ENCODE measurements at regions not wholly inside any gene's neighbourhood (a gene's known extent, or its start where the extent isn't known, plus 50 kb on each side); places are given as distances from the start of the nearest gene placed in this dataset.

DNA sequence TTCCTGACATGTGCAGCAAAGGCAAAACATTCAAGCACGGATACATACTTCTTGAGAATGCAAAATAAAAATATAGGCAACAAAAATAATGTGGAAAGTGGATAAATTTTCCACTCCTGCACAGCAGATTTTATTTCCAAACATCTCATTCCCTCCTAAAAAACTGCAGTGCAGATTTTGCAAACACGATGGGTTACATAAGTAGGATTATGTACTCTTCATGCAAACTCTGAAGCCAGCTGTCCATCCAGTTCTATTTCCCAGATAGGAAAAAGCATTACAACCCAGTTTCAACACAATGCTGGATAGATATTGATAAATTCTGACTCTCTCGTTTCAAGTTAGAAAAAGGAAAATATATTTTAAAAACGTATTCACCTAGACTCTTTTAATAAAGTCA is 52.7 kb upstream of the CCNG1 start:
- Histone ChIP-seq H3F3A (replicated peaks; ENCODE audit: low read depth) (no peaks in the 10 kb centered on the region), H2AFZ (no peak overlapping the region), H3K79me2 (replicated peaks; ENCODE audit: insufficient read depth) (no peaks in the 10 kb centered on the region), H3K4me3 (no peak overlapping the region), H3K36me3 (ENCODE audit: insufficient read depth) (no peaks in the 10 kb centered on the region), H3K27ac (ENCODE audit: low read depth) (no peak overlapping the region), H3K27me3 (ENCODE audit: insufficient read depth) (no peaks in the 10 kb centered on the region), H3K4me2 (no peak overlapping the region), H4K20me1 (replicated peaks; ENCODE audit: insufficient read depth) (no peaks in the 10 kb centered on the region), H3K9me2 (ENCODE audit: insufficient read depth) (peaks cover 4% of the 10 kb centered on the region), H3K4me1 (ENCODE audit: insufficient read depth) (no peaks in the 10 kb centered on the region)
- DNase-seq (ENCODE audit: low spot score): no peak
- H3K27ac Mint-ChIP-seq: no peak overlapping the region
- no peaks in the 10 kb centered on the region; the same call in 2 of the 3 replicates for H3K36me3 Mint-ChIP-seq (ENCODE audit: low read depth)
- no peaks in the 10 kb centered on the region for H3K27me3 Mint-ChIP-seq (ENCODE audit: insufficient read depth, low read depth, poor library complexity)
- ATAC-seq: no peak
- no peaks in the 10 kb centered on the region; the same call in 2 of the 3 replicates for H3K9me3 Mint-ChIP-seq
- peaks cover 5% of the 10 kb centered on the region for H3K4me1 Mint-ChIP-seq
- no peak overlapping the region for H3K4me3 Mint-ChIP-seq
- TF ChIP-seq ZNF331 (CRISPR knock-in tag; IDR thresholded peaks at IDR 0.05; ENCODE audit: low read depth): no peak
- no peak for TF ChIP-seq POLR2AphosphoS5 (IDR thresholded peaks at IDR 0.05; ENCODE audit: low read depth)

DNA sequence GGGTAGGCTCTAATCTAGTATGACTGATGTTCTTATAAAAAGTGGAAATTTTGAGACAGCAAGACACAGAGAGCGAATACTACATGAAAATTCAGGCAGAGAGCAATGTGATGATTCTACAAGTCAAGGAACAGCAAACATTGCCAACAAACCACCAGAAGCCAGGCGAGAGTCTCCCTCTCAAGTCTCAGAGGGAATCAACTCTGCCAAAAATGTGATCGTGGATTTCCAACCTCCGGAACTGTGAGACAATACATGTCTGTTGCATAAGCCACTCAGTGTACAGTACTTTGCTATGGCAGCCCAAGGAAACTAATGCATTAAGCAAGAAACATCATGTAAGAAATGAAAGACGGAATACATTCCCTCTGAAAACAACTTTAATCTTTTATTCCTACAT is 52.1 kb upstream of the CCNG1 start:
- Mint-ChIP-seq H3K27ac (no peak overlapping the region), H3K4me1 (0 out of 3 replicates have a peak, but pooled peaks cover 3% of the 10 kb centered on the region), H3K27me3 (ENCODE audit: insufficient read depth, low read depth, poor library complexity) (no peaks in the 10 kb centered on the region), H3K4me3 (no peak overlapping the region), H3K36me3 (ENCODE audit: low read depth) (peaks cover under 1% of the 10 kb centered on the region; the same call in 1 of the 3 replicates), H3K9me3 (peaks cover under 1% of the 10 kb centered on the region; the same call in 1 of the 3 replicates)
- no peak for DNase-seq (ENCODE audit: low spot score)
- H3K27ac ChIP-seq (ENCODE audit: low read depth): no peak overlapping the region
- H3K27me3 ChIP-seq (ENCODE audit: insufficient read depth): no peaks in the 10 kb centered on the region
- no peak for ATAC-seq
- no peaks in the 10 kb centered on the region for H3K36me3 ChIP-seq (ENCODE audit: insufficient read depth)
- no peaks in the 10 kb centered on the region for H3K79me2 ChIP-seq (replicated peaks; ENCODE audit: insufficient read depth)
- no peak overlapping the region for H2AFZ ChIP-seq
- H3K4me2 ChIP-seq: no peak overlapping the region
- no peaks in the 10 kb centered on the region for H3F3A ChIP-seq (replicated peaks; ENCODE audit: low read depth)
- H3K9me2 ChIP-seq (ENCODE audit: insufficient read depth): peaks cover 4% of the 10 kb centered on the region
- TF ChIP-seq, protein P1, sequence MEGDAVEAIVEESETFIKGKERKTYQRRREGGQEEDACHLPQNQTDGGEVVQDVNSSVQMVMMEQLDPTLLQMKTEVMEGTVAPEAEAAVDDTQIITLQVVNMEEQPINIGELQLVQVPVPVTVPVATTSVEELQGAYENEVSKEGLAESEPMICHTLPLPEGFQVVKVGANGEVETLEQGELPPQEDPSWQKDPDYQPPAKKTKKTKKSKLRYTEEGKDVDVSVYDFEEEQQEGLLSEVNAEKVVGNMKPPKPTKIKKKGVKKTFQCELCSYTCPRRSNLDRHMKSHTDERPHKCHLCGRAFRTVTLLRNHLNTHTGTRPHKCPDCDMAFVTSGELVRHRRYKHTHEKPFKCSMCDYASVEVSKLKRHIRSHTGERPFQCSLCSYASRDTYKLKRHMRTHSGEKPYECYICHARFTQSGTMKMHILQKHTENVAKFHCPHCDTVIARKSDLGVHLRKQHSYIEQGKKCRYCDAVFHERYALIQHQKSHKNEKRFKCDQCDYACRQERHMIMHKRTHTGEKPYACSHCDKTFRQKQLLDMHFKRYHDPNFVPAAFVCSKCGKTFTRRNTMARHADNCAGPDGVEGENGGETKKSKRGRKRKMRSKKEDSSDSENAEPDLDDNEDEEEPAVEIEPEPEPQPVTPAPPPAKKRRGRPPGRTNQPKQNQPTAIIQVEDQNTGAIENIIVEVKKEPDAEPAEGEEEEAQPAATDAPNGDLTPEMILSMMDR (conservative IDR thresholded peaks at IDR 0.05; ENCODE audit: low read depth in 2 of 2): no peak
- no peaks in the 10 kb centered on the region for H3K4me1 ChIP-seq (ENCODE audit: insufficient read depth)
- no peak overlapping the region for H3K4me3 ChIP-seq
- H4K20me1 ChIP-seq (replicated peaks; ENCODE audit: insufficient read depth): no peaks in the 10 kb centered on the region

DNA sequence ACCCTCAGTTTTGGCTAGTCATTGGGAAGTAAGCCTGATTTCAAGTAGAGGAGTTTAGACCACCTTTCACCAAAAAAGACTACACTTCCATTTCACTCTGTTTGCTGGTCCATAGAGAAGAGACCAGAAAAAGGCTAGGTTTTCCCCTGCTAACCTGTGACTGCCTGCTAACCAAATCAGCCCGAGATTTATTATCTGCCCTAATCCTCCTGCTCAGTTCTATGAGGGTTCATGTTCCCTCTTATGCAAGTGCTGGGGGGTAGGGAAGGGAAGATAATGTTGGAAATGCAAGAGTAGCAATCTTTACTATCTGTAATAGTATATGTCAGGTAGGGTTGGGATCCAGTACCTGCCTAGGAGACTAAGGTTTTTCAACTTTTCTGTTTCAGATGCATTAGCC is 51.6 kb upstream of the CCNG1 start:
- Mint-ChIP-seq H3K36me3 (ENCODE audit: low read depth) (peaks cover 4% of the 10 kb centered on the region; the same call in 1 of the 3 replicates), H3K4me3 (no peak overlapping the region), H3K27ac (no peak overlapping the region), H3K4me1 (0 out of 3 replicates have a peak, but pooled peaks cover 3% of the 10 kb centered on the region), H3K27me3 (ENCODE audit: insufficient read depth, low read depth, poor library complexity) (no peaks in the 10 kb centered on the region), H3K9me3 (peaks cover 5% of the 10 kb centered on the region; the same call in 2 of the 3 replicates)
- no peak overlapping the region for H3K27ac ChIP-seq (ENCODE audit: low read depth)
- no peak overlapping the region for H2AFZ ChIP-seq
- H3K4me1 ChIP-seq (ENCODE audit: insufficient read depth): no peaks in the 10 kb centered on the region
- H3K4me2 ChIP-seq: no peak overlapping the region
- DNase-seq (ENCODE audit: low spot score): no peak
- H4K20me1 ChIP-seq (replicated peaks; ENCODE audit: insufficient read depth): no peaks in the 10 kb centered on the region
- no peaks in the 10 kb centered on the region for H3F3A ChIP-seq (replicated peaks; ENCODE audit: low read depth)
- H3K27me3 ChIP-seq (ENCODE audit: insufficient read depth): no peaks in the 10 kb centered on the region
- H3K36me3 ChIP-seq (ENCODE audit: insufficient read depth): no peaks in the 10 kb centered on the region
- peaks cover 4% of the 10 kb centered on the region for H3K9me2 ChIP-seq (ENCODE audit: insufficient read depth)
- no peak overlapping the region for H3K4me3 ChIP-seq
- H3K79me2 ChIP-seq (replicated peaks; ENCODE audit: insufficient read depth): no peaks in the 10 kb centered on the region
- no peak for ATAC-seq
- TF ChIP-seq STAT1 (IDR thresholded peaks at IDR 0.05; ENCODE audit: unreplicated experiment) (no peak), NANOG (IDR thresholded peaks at IDR 0.05; ENCODE audit: borderline replicate concordance) (no peak), EZH2phosphoT487 (IDR thresholded peaks at IDR 0.05; ENCODE audit: unreplicated experiment) (no peak), JUNB (IDR thresholded peaks at IDR 0.05; ENCODE audit: unreplicated experiment) (no peak)
- TF ChIP-seq, protein P2, sequence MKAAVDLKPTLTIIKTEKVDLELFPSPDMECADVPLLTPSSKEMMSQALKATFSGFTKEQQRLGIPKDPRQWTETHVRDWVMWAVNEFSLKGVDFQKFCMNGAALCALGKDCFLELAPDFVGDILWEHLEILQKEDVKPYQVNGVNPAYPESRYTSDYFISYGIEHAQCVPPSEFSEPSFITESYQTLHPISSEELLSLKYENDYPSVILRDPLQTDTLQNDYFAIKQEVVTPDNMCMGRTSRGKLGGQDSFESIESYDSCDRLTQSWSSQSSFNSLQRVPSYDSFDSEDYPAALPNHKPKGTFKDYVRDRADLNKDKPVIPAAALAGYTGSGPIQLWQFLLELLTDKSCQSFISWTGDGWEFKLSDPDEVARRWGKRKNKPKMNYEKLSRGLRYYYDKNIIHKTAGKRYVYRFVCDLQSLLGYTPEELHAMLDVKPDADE (IDR thresholded peaks at IDR 0.05): no peak
- TF ChIP-seq, protein P1 (conservative IDR thresholded peaks at IDR 0.05; ENCODE audit: low read depth in 2 of 2): no peak

Measured in GM23338 (cell line).